ENCODE measurements at regions not wholly inside any gene's neighbourhood (a gene's known extent, or its start where the extent isn't known, plus 50 kb on each side); places are given as distances from the start of the nearest gene placed in this dataset.

DNA sequence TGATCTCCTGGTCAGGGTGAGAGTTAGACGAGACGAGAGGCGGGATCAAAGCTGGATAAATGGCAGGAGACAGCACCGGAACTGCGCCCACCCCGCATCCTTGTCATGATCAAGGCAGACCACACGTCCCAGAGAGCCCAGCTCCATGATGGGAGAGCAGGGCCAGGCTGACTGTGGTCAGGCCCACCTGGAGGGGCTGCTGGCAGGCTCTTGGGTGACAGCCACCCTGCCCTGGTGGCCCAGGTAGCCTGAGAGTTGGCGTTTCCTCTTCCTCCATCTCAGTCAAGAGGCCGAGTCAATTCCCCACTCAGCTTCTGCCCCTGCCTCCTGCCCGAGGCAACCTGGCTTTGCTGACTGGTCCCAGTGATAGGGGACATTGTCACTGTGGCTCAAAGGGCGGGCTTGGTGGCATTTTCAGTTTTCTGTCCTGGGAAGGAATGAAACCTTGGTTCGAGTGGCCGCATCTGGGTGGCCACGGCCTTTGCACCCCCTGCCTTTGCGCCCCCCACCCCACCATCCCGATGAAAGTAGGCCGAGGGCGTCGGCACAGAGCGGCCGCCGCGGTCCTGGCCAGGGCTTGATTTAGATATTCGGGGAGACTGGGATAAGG, 60.8 kb upstream of the PPARA start:
- TF ChIP-seq POLR2A (IDR thresholded peaks at IDR 0.05), result no peak
- TF ChIP-seq, protein P1, sequence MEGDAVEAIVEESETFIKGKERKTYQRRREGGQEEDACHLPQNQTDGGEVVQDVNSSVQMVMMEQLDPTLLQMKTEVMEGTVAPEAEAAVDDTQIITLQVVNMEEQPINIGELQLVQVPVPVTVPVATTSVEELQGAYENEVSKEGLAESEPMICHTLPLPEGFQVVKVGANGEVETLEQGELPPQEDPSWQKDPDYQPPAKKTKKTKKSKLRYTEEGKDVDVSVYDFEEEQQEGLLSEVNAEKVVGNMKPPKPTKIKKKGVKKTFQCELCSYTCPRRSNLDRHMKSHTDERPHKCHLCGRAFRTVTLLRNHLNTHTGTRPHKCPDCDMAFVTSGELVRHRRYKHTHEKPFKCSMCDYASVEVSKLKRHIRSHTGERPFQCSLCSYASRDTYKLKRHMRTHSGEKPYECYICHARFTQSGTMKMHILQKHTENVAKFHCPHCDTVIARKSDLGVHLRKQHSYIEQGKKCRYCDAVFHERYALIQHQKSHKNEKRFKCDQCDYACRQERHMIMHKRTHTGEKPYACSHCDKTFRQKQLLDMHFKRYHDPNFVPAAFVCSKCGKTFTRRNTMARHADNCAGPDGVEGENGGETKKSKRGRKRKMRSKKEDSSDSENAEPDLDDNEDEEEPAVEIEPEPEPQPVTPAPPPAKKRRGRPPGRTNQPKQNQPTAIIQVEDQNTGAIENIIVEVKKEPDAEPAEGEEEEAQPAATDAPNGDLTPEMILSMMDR (IDR thresholded peaks at IDR 0.05), result no peak

Measured in adrenal gland (tissue), 5 donors.